Upper lobe of left lung (tissue), 4 donors: ENCODE measurements at regions not wholly inside any gene's neighbourhood (a gene's known extent, or its start where the extent isn't known, plus 50 kb on each side); places are given as distances from the start of the nearest gene placed in this dataset.

Source experiments
- POLR2A ChIP-seq, 4 donors: fragments of 450-650 bp; IDR thresholded peaks; one replicate each; pipeline ENCODE4 v1.5.1; 2016 to 2017; ENCODE audit warnings: antibody characterized with exemption in 4 of 4, mild to moderate bottlenecking in 2 of 4
- POLR2AphosphoS5 ChIP-seq, 2 donors: sonication (generic); formaldehyde crosslinking; IDR thresholded peaks; one replicate each; pipeline ENCODE4 v1.5.1; 2017; ENCODE audit warnings: antibody characterized with exemption in 2 of 2

DNA sequence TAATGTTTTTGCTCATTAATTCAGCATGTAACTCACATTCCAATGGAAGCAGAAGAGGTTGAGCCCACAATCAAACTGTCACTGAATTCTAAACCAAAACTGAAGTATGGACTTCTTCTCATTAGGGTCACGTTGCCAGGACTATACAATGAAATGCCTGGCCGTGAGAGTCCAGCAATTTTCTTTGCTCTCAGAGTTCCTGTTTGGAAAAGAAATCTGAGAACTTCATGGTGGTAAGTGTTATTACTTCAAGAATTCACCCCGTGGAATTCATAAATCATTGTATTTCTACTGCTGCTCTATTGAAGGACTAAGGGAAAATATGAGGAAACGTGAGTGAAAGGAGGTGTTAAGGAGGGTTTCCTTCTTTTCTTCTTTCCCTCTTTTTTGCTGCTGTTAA is 441.8 kb upstream of the AKR1E2 start:
- no peak for TF ChIP-seq POLR2AphosphoS5 (IDR thresholded peaks at IDR 0.05)
- no peak for TF ChIP-seq POLR2A (IDR thresholded peaks at IDR 0.05)
